H7 (cell line): ENCODE measurements at regions not wholly inside any gene's neighbourhood (a gene's known extent, or its start where the extent isn't known, plus 50 kb on each side); places are given as distances from the start of the nearest gene placed in this dataset.
"Not testable (repeated sequence)": the region's sequence is repeated elsewhere in the genome, so short reads cannot be mapped to it uniquely, and the experiment has no call there.

ENCODE experiments used
- DNase-seq: peaks from one replicate; pipeline ENCODE4 v3.0.0; 2012
- H3K27me3 ChIP-seq: 2 replicates; pipeline ENCODE4 v1.6.0; 2011; ENCODE audit warnings: mild to moderate bottlenecking, low read length; ENCODE audit not compliant: control insufficient read depth, insufficient read depth
- H3K36me3 ChIP-seq: replicated peaks from 2 replicates; pipeline ENCODE4 v1.5.1; 2011; ENCODE audit warnings: low read length; ENCODE audit not compliant: control insufficient read depth, insufficient read depth
- H3K4me3 ChIP-seq: 2 replicates; pipeline ENCODE4 v1.5.1; 2011; ENCODE audit warnings: low read depth, mild to moderate bottlenecking, control low read depth, low read length, moderate library complexity; ENCODE audit not compliant: insufficient read depth

DNA sequence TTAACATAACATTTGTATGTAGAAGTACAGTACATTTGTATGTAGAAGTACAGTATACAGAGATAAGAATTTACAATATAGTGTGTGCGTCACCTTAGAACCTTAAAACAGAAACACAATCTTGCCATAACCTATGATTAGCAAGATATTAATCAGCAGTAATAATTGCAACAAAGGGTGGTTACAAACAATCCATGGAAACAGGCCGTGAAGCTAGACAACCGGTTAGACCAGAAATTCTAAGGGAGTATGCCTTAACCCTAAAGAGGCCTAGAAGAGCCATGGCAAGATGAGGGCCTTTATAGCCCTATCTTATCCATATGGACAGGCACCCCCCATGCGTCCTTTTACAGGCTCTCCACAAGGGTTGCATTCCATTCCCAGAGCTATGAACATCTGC lies 605.9 kb downstream of the KCNT2 start:
- H3K36me3 ChIP-seq, DNase-seq, H3K4me3 ChIP-seq, H3K27me3 ChIP-seq: not testable (repeated sequence)

DNA sequence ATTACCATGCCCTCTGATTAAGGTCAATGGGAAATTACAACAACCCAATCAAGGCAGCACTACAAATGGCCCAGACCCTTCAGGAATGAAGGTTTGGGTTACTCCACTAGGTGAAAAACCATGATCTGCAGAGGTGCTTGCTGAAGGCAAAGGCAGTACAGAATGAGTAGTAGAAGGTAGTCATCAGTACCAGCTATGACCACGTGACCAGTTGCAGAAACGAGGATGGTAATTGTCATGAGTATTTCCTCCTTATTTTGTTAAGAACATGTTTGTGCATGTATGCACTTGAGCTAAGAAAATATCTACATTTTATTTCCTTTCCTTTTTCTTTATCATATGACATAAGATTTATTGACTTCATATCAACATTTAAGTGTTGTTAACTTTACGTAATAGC lies 607.1 kb downstream of the KCNT2 start:
- no peak for DNase-seq
- H3K27me3 ChIP-seq, result no peaks in the 10 kb centered on the region
- H3K4me3 ChIP-seq, result no peak overlapping the region
- H3K36me3 ChIP-seq, result no peaks in the 10 kb centered on the region

DNA sequence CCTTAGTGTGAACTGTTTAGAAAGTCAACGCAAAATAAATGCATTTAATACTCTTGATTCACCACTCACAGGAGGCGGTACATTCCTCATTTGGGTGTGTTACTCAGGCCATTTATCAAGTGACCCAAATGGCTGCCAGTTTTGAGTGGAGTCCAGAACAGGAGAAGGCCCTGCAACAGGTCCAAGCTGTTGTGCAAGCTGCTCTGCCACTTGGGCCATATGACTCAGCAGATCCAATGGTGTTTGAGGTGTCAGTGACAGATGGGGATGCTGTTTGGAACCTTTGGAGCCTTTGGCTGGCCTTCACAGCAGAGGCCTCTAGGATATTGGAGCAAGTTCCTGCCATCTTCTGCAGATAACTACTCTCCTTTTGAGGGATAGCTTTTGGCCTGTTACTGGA lies 609.2 kb downstream of the KCNT2 start:
- H3K27me3 ChIP-seq, result no peaks in the 10 kb centered on the region
- no peaks in the 10 kb centered on the region for H3K36me3 ChIP-seq
- no peak overlapping the region for H3K4me3 ChIP-seq
- no peak for DNase-seq

DNA sequence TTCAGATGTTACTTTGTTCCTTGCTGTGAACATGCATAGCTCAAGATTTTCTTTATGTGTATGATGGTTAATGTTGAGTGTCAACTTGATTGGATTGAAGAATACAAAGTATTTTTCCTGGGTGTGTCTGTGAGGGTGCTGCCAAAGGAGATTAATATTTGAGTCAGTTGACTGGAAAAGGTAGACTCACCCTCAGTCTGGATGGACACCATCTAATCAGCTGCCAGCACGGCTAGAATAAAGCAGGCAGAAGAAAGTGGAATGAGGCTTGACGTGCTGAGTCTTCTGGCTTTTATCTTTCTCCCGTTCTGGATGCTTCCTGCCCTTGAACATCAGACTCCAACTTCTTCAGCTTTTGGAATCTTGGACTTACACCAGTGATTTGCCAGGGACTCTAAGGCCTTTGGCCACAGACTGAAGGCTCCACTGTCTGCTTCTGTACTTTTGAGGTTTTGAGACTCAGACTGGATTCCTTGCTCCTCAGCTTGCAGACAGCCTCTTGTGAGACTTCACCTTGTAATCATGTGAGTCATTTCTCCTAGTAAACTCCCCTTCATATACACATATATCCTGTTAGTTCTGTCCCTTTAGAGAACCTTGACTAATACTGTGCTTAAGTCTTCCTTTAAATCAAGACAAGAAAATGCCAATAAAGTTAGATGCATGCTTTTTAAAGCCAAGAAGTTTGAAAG lies 626.6 kb downstream of the KCNT2 start:
- Histone ChIP-seq H3K36me3 (no peaks in the 10 kb centered on the region), H3K4me3 (no peak overlapping the region), H3K27me3 (no peaks in the 10 kb centered on the region)
- no peak for DNase-seq

DNA sequence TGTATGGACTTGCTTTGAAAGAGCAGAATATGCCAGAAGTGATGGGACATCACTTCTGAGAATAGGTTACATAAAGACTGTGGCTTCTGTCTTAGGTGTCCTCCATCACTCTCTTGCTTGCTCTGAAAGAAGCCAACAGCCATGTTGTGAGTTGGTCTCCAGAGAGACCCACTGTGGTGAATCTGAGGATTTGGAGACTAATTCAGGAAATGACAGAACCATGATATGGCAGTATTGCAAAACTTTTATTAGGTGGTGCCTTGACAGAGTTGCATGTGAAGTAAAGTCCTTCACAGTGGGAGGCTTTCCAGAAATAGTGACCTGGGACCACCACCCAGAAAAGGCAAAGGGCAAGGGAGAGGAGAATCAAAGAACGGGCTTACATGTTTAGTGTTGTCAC lies 628.6 kb downstream of the KCNT2 start:
- no peak for DNase-seq
- no peaks in the 10 kb centered on the region for H3K27me3 ChIP-seq
- no peak overlapping the region for H3K4me3 ChIP-seq
- no peaks in the 10 kb centered on the region for H3K36me3 ChIP-seq

DNA sequence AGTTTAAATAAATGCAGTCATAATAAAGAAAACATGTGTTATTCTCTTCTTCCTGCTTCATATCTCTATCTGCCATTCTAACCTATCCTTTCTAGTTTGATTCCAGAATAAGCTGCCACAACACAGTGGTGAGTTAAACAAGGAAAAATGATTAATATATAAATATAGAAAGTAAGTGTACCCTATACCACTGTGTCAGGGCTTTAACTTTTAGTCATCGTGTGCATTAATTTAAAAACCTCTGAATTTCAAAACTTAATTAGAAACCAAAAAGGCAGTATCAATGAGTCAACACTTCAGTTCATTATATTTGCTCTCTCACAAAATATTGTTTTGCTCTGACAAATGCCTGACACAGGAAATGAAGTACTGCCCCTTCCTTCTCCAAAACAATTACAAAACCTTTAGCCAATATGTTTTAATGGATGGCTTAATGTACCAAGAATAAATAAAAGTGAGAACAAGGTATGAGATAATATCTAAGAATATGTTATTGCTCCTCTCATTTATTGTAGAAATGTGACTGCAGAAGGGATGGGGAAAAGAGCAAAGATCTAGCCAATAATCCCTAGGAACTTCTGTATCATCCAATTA lies 634.8 kb downstream of the KCNT2 start:
- Histone ChIP-seq H3K4me3 (no peak overlapping the region), H3K27me3 (no peaks in the 10 kb centered on the region), H3K36me3 (no peaks in the 10 kb centered on the region)
- DNase-seq, result no peak

DNA sequence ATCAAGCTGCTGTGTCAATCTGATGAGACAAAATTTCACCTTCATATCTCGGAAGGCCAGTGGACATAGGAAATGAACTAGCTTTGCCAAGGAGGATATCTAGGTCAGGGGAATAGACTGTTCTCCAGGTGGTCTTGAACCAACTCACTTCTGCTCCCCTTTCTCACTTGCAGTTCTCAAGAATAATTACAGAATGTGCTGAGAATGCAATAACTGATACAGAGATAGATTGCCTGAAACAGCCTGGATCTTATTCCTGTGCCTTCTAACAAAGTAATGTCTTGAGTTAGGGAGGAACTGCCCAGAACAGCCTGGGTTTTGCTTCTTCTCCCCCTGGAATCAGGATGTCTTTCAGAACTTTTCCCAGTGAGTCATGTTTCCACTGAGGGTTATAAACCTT lies 636.7 kb downstream of the KCNT2 start:
- no peak for DNase-seq
- Histone ChIP-seq H3K27me3 (no peaks in the 10 kb centered on the region), H3K36me3 (no peaks in the 10 kb centered on the region)

DNA sequence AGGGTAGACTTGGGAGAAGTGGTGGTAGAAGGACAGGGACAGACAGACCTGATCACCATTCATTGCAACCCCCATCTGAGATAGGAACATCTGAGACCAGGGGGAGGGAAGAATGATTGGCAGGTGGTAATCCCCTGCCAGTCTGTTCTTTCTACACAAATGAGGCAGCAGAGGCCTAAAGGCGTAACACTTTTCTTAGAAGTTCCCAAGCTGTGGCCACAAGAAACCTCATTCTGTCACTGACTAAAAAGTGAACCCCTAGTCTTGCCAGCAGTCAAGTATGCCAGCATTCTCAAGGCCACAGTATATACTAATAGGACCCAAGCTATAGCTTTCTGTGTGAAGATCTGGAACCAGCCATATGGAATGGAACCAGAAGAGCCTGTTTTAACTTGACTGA lies 638.0 kb downstream of the KCNT2 start:
- no peaks in the 10 kb centered on the region for H3K27me3 ChIP-seq
- H3K36me3 ChIP-seq, result no peaks in the 10 kb centered on the region
- DNase-seq, result no peak
- no peak overlapping the region for H3K4me3 ChIP-seq

More for the DNA sequence above, 636.7 kb downstream of the KCNT2 start:
- no peak overlapping the region for H3K4me3 ChIP-seq

DNA sequence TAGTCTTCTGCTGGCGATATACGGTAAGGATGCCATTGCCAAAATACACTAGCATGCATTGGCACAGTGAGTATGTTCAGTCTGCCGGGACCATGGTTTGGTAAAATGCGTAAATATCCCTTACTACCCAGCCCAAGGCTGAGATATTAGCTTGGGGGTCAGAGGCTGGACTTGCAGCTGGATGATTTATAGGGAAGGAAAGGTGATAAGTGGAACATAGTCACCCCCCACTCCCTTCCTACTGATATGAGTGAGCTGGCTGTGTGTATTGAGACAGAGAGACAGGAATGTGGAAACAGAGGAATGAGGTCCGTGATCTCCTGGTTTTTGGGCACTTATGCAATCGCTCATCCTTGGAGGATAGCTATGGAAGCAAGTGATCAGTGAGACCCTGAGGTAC lies 642.8 kb downstream of the KCNT2 start:
- Histone ChIP-seq H3K27me3 (no peaks in the 10 kb centered on the region), H3K4me3 (no peak overlapping the region), H3K36me3 (no peaks in the 10 kb centered on the region)
- DNase-seq, result no peak

DNA sequence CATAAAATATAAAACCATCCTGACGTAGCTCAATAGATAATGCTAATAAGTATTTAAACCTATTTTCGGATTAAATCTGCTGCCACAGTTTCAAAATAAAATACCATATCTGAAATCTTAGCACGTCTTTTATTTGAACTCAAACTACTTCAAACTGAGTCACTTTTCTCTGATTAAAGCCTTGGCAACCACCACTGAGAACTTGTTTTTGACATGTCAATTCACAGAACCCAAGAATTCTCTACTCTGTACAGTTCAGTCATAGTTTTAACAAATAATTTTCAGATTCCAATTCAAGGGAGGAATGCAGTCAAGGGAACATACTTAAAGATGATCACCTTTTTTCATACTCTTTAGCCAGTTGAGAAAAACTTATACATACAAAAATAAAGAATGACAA lies 643.2 kb downstream of the KCNT2 start:
- no peak for DNase-seq
- H3K36me3 ChIP-seq, result no peaks in the 10 kb centered on the region
- H3K27me3 ChIP-seq, result no peaks in the 10 kb centered on the region
- no peak overlapping the region for H3K4me3 ChIP-seq

DNA sequence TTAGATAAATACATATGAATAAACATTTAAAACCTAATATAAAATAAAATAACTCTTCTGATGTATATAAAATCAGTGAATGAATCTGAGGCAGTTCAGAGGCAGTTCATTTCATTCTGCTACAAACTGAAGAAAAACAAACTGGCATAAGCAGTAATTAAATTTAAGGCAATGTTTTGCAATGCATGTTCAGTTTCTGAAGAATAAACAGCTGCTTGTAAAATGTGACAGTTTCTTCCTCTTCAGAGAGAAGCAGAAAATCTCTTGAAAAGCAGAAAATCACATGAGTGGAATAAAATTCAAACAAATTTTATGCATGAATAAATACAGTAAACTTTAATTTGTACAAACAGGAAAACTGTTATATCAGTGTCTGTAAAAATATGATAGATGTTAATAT lies 643.7 kb downstream of the KCNT2 start:
- no peak overlapping the region for H3K4me3 ChIP-seq
- DNase-seq, result no peak
- H3K27me3 ChIP-seq, result no peaks in the 10 kb centered on the region
- H3K36me3 ChIP-seq, result no peaks in the 10 kb centered on the region

DNA sequence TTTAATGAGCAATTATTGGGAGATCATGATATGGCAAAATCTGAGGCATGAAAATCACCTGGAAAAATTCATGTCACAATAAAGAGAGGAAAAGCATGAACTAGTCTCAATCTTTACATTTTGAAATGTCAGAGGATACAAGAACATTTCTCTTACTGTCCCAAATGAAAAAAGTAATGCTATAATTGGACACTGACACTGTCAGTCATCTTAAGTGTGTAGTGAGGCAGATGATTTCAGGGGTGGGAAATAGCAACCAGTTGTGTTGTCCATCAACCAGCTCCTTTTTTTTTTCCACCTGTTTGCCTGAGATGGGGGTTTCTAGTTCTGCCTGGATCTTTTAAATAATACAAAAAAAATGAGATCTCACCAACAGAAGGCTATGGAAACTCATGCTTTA lies 646.2 kb downstream of the KCNT2 start:
- DNase-seq, result no peak
- Histone ChIP-seq H3K27me3 (no peaks in the 10 kb centered on the region), H3K36me3 (no peaks in the 10 kb centered on the region), H3K4me3 (no peak overlapping the region)

DNA sequence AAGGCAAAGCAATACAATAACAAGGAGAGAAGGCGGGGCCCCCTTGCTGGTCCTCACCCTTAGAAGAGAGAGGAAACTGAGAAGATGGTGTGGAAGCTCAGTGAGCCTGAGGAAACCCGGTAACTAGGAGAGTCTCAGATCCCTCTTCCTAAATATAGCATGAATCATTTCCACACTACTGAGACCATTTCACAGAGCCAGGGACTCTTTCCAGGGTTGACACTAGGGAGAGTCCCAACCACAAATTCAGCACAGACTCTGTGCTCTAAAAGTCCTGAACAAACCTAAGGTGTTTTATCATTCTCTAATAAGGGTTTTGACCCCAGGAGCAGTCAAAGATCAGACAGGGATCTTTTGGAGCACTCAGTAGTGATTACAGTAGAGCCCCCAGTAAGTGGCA lies 647.7 kb downstream of the KCNT2 start:
- no peak for DNase-seq
- no peaks in the 10 kb centered on the region for H3K27me3 ChIP-seq

DNA sequence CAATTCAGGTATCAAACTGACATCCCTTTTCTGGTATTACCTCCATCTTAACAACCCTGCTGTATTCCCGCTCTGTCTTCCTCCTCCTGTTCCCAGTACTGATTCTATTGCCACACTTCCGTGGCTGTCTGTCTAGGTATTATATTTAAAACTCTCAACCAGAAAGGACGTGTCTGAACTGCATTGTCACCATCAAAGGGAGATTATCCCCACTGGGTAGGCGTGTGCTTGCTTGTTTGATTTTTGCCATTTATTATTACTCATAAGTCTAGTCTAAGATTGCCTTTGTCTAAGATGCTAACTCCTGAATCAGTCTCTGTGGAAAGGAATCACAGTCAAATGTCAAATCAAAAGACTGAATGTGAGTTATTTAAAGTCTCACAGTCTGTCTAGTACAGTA lies 650.1 kb downstream of the KCNT2 start:
- Histone ChIP-seq H3K36me3 (no peaks in the 10 kb centered on the region), H3K4me3 (no peak overlapping the region), H3K27me3 (no peaks in the 10 kb centered on the region)
- DNase-seq, result no peak

More for the DNA sequence above, 647.7 kb downstream of the KCNT2 start:
- Histone ChIP-seq H3K36me3 (no peaks in the 10 kb centered on the region), H3K4me3 (no peak overlapping the region)

DNA sequence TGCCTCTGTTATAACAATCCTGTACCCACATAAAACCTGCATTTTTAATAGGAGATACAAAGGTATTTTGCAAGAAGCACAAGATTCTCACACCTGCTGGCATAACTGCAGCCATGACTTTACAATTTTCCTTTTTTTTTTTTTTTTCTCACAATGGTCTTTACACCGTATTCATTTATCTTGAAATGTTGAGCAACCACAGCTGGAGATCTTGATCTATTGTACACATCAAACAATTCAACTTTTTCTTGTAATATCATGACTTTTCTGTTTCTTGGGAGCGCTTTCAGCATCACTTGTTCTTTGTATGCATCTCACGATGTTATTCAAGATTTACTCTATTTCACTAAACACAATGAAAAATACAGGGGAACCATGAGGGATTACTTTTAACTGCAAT lies 651.4 kb downstream of the KCNT2 start:
- no peak for DNase-seq
- H3K4me3 ChIP-seq, result no peak overlapping the region
- no peaks in the 10 kb centered on the region for H3K27me3 ChIP-seq
- no peaks in the 10 kb centered on the region for H3K36me3 ChIP-seq

DNA sequence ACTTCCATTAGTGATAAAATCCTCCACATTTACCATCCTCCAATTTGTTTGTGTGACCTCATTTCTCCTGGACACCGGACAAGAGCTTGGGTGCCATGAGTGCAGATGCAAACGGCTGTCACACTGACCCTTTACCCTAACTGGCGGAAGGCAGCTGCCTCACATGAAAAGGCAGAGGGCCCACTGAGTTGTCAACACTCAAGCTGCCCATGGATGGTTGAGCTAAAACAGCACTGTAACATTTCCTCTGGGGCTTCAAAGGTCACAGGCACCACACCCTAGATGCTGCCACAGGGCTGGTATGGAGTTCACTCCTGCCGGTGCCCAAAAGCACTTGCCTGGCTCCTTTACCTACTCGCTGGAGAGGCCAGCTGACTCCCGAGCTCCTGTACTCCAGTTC lies 653.4 kb downstream of the KCNT2 start:
- H3K36me3 ChIP-seq, result no peaks in the 10 kb centered on the region
- no peaks in the 10 kb centered on the region for H3K27me3 ChIP-seq
- DNase-seq, result no peak
- H3K4me3 ChIP-seq, result no peak overlapping the region
